ENCODE measurements at regions not wholly inside any gene's neighbourhood (a gene's known extent, or its start where the extent isn't known, plus 50 kb on each side); places are given as distances from the start of the nearest gene placed in this dataset.

GRCh38 chr6:14518515-14519217 lies 401.1 kb downstream of the CD83 start:
- TF ChIP-seq CTCF (CRISPR knock-in tag; IDR thresholded peaks at IDR 0.05) = no peak
- no peak for TF ChIP-seq JUND (CRISPR knock-in tag; IDR thresholded peaks at IDR 0.05)
- TF ChIP-seq MAX (IDR thresholded peaks at IDR 0.05) = no peak
- no peak for TF ChIP-seq CHCHD3 (CRISPR knock-in tag; IDR thresholded peaks at IDR 0.05)
- TF ChIP-seq ZNF670 (CRISPR knock-in tag; IDR thresholded peaks at IDR 0.05; ENCODE audit: borderline replicate concordance) = no peak
- no peak for TF ChIP-seq RERE (CRISPR knock-in tag; IDR thresholded peaks at IDR 0.05; ENCODE audit: low read depth)
- no peak for TF ChIP-seq ZNF317 (CRISPR knock-in tag; IDR thresholded peaks at IDR 0.05)

Measured in HepG2 (cell line).